H1 (cell line): ENCODE measurements at regions not wholly inside any gene's neighbourhood (a gene's known extent, or its start where the extent isn't known, plus 50 kb on each side); places are given as distances from the start of the nearest gene placed in this dataset.

Experiments
- CTCF ChIA-PET: fragments of 300-600 bp; sonication (Branson Sonifier 250); formaldehyde crosslinking; loops from one replicate; lab custom pipeline; 2021; ENCODE audit not compliant: partially characterized antibody; lab: Charles Lee
- POLR2A ChIA-PET: fragments of 300-600 bp; sonication (Branson Sonifier 250); formaldehyde crosslinking; loops from one replicate; lab custom pipeline; 2021; ENCODE audit warnings: inconsistent platforms; ENCODE audit not compliant: partially characterized antibody; lab: Charles Lee
- DNase-seq, 2 experiments: peaks; one replicate each; pipeline versions ENCODE4 v3.0.0 to v3.0.0-alpha.2; 2010 to 2022; ENCODE audit warnings: low spot score in 2 of 2, low read depth in 1 of 2, mixed read lengths in 1 of 2
- FAIRE-seq: peaks from 2 replicates; lab custom pipeline; 2011; peaks lifted over from hg19 to GRCh38; lab: Jason Lieb, UNC
- H2AFZ ChIP-seq: 2 replicates; pipeline ENCODE4 v1.8.1; 2012; ENCODE audit warnings: low read length, inconsistent platforms
- H2AK5ac ChIP-seq: 2 replicates; pipeline ENCODE4 v1.6.1; 2013; ENCODE audit warnings: low read depth, low read length
- H2BK120ac ChIP-seq: replicated peaks from 2 replicates; pipeline ENCODE3; 2013; ENCODE audit warnings: low read depth, low read length, inconsistent platforms
- H2BK12ac ChIP-seq: 2 replicates; pipeline ENCODE4 v1.6.1; 2013; ENCODE audit warnings: low read depth, low read length
- H2BK15ac ChIP-seq: 2 replicates; pipeline ENCODE4 v1.6.1; 2013; ENCODE audit warnings: low read length
- H2BK20ac ChIP-seq: 2 replicates; pipeline ENCODE4 v1.6.1; 2013; ENCODE audit warnings: low read length
- H2BK5ac ChIP-seq: 2 replicates; pipeline ENCODE4 v1.6.1; 2013; ENCODE audit warnings: low read depth, low read length
- H3K14ac ChIP-seq: 2 replicates; pipeline ENCODE4 v1.6.1; 2013; ENCODE audit warnings: inconsistent platforms; ENCODE audit not compliant: insufficient read length
- H3K18ac ChIP-seq: 2 replicates; pipeline ENCODE4 v1.6.1; 2013; ENCODE audit warnings: low read length; ENCODE audit errors: extremely low read depth
- H3K23ac ChIP-seq: 2 replicates; pipeline ENCODE4 v1.6.1; 2013; ENCODE audit warnings: inconsistent platforms; ENCODE audit not compliant: insufficient read length
- H3K23me2 ChIP-seq: 2 replicates; pipeline ENCODE4 v1.6.1; 2013; ENCODE audit warnings: low read depth, low read length
- H3K27ac ChIP-seq: 2 replicates; pipeline ENCODE4 v1.6.1; 2011; ENCODE audit warnings: low read depth, low read length, inconsistent platforms
- H3K27me3 ChIP-seq, 4 experiments: replicated peaks in 1 of 4; 1 replicate in 1 of 4; 2 replicates in 3 of 4; pipeline versions ENCODE4 v1.6.1 to v1.8.1; 2011 to 2013; ENCODE audit warnings: low read length in 3 of 4, mild to moderate bottlenecking in 3 of 4, inconsistent platforms in 2 of 4, mixed read lengths in 2 of 4, moderate library complexity in 1 of 4; ENCODE audit not compliant: control insufficient read depth in 3 of 4, insufficient read depth in 3 of 4; ENCODE audit errors: extremely low read depth in 1 of 4
- H3K36me3 ChIP-seq, 4 experiments: 2 replicates each; pipeline versions ENCODE4 v1.6.1 to v1.8.1; 2011 to 2013; ENCODE audit warnings: mild to moderate bottlenecking in 4 of 4, low read length in 3 of 4, moderate library complexity in 2 of 4, control low read depth in 1 of 4, inconsistent platforms in 1 of 4; ENCODE audit not compliant: insufficient read depth in 4 of 4, control insufficient read depth in 2 of 4
- H3K4ac ChIP-seq: replicated peaks from 2 replicates; pipeline ENCODE3; 2013; ENCODE audit warnings: low read length, low read depth, mixed read lengths, inconsistent platforms; ENCODE audit not compliant: insufficient read length
- H3K4me1 ChIP-seq, 4 experiments: replicated peaks in 1 of 4; 1 replicate in 1 of 4; 2 replicates in 3 of 4; pipeline versions ENCODE4 v1.6.1 to v1.8.1; 2011 to 2013; ENCODE audit warnings: low read length in 3 of 4, inconsistent platforms in 2 of 4, mixed read lengths in 1 of 4; ENCODE audit not compliant: insufficient read depth in 4 of 4, control insufficient read depth in 3 of 4
- H3K4me2 ChIP-seq, 2 experiments: 2 replicates each; pipeline versions ENCODE4 v1.6.1 to v1.8.1; 2011 to 2013; ENCODE audit warnings: low read depth in 2 of 2, low read length in 2 of 2, control low read depth in 1 of 2, inconsistent platforms in 1 of 2, mild to moderate bottlenecking in 1 of 2; ENCODE audit not compliant: insufficient read depth in 1 of 2
- H3K4me3 ChIP-seq, 4 experiments: fragments of 200-600, 300-600 bp in 1 of 4; sonication (generic), shearing (Covaris generic), sonication (Bioruptor Twin) in 1 of 4; 2 replicates each; pipeline versions ENCODE4 v1.5.1 to v1.8.1; 2011 to 2016; ENCODE audit warnings: low read length in 4 of 4, low read depth in 3 of 4, control low read depth in 2 of 4, inconsistent platforms in 2 of 4, mild to moderate bottlenecking in 2 of 4, mixed read lengths in 1 of 4, moderate library complexity in 1 of 4; ENCODE audit not compliant: insufficient read depth in 2 of 4; ENCODE audit errors: extremely low read depth in 1 of 4
- H3K56ac ChIP-seq: replicated peaks from 2 replicates; pipeline ENCODE3; 2013; ENCODE audit warnings: low read depth, mild to moderate bottlenecking, mixed read lengths, low read length, inconsistent platforms; ENCODE audit not compliant: insufficient read length
- H3K79me1 ChIP-seq: 2 replicates; pipeline ENCODE4 v1.6.1; 2013; ENCODE audit warnings: low read depth, low read length, control low read depth
- H3K79me2 ChIP-seq, 2 experiments: 2 replicates each; pipeline versions ENCODE4 v1.6.1 to v1.8.1; 2012 to 2013; ENCODE audit warnings: low read length in 2 of 2, mild to moderate bottlenecking in 2 of 2, inconsistent platforms in 1 of 2; ENCODE audit not compliant: insufficient read depth in 2 of 2, control insufficient read depth in 1 of 2
- H3K9ac ChIP-seq, 4 experiments: replicated peaks in 1 of 4; 1 replicate in 1 of 4; 2 replicates in 3 of 4; pipeline versions ENCODE4 v1.6.1 to v1.8.1; 2011 to 2013; ENCODE audit warnings: low read depth in 3 of 4, low read length in 3 of 4, control low read depth in 2 of 4, mild to moderate bottlenecking in 2 of 4, moderate library complexity in 2 of 4, inconsistent platforms in 1 of 4; ENCODE audit errors: extremely low read depth in 1 of 4
- H3K9me3 ChIP-seq, 2 experiments: 2 replicates each; pipeline versions ENCODE4 v1.6.1 to v1.8.1; 2012 to 2013; ENCODE audit warnings: mild to moderate bottlenecking in 2 of 2, moderate library complexity in 2 of 2, control low read depth in 1 of 2, inconsistent platforms in 1 of 2, low read depth in 1 of 2, low read length in 1 of 2, mixed read lengths in 1 of 2; ENCODE audit not compliant: insufficient read depth in 2 of 2
- H4K20me1 ChIP-seq, 2 experiments: replicated peaks in 1 of 2; 2 replicates each; pipeline versions ENCODE3 to v1.8.1; 2011 to 2013; ENCODE audit warnings: inconsistent platforms in 2 of 2, low read length in 2 of 2, mild to moderate bottlenecking in 1 of 2; ENCODE audit not compliant: insufficient read depth in 2 of 2, control insufficient read depth in 1 of 2
- H4K5ac ChIP-seq: 2 replicates; pipeline ENCODE4 v1.6.1; 2013; ENCODE audit warnings: low read length, low read depth, mixed read lengths, inconsistent platforms; ENCODE audit not compliant: insufficient read length
- H4K8ac ChIP-seq: 2 replicates; pipeline ENCODE4 v1.8.0; 2013; ENCODE audit warnings: mild to moderate bottlenecking, moderate library complexity, low read length, inconsistent platforms; ENCODE audit not compliant: insufficient read depth; ENCODE audit errors: extremely low read depth
- H4K91ac ChIP-seq: replicated peaks from 2 replicates; pipeline ENCODE3; 2013; ENCODE audit warnings: low read length, mixed read lengths, inconsistent platforms; ENCODE audit not compliant: insufficient read length
- BRCA1 ChIP-seq: IDR thresholded peaks from 2 replicates; pipeline ENCODE4 v1.6.1; 2012; ENCODE audit warnings: low read depth, low read length, improper control_type of control experiment
- JUND ChIP-seq: IDR thresholded peaks from 2 replicates; pipeline ENCODE4 v1.6.1; 2011; ENCODE audit warnings: mild to moderate bottlenecking, improper control_type of control experiment, low read length
- NANOG ChIP-seq: IDR thresholded peaks from 2 replicates; pipeline ENCODE4 v1.6.1; 2011; ENCODE audit warnings: low read length, low read depth, mild to moderate bottlenecking, inconsistent platforms; ENCODE audit not compliant: insufficient read depth, poor library complexity, severe bottlenecking
- TEAD4 ChIP-seq: IDR thresholded peaks from 2 replicates; pipeline ENCODE4 v1.6.1; 2012; ENCODE audit warnings: low read depth, low read length, inconsistent platforms, mixed read lengths
- WGBS, 2 experiments: shearing (Covaris generic) in 1 of 2; methylation state at CpG; one replicate each; pipeline versions ENCODE4 v1.1.6 to v1.1.7; 2013 to 2015; ENCODE audit warnings: low lambda C conversion rate in 2 of 2, mixed read lengths in 2 of 2, inconsistent platforms in 1 of 2, low coverage in 1 of 2, missing lambda C conversion rate in 1 of 2; ENCODE audit not compliant: insufficient replicate concordance in 2 of 2, insufficient coverage in 1 of 2, insufficient read length in 1 of 2; ENCODE audit errors: extremely low coverage in 1 of 2, missing lambda C conversion rate in 1 of 2; 5-methylcytosine and 5-hydroxymethylcytosine counted together

DNA sequence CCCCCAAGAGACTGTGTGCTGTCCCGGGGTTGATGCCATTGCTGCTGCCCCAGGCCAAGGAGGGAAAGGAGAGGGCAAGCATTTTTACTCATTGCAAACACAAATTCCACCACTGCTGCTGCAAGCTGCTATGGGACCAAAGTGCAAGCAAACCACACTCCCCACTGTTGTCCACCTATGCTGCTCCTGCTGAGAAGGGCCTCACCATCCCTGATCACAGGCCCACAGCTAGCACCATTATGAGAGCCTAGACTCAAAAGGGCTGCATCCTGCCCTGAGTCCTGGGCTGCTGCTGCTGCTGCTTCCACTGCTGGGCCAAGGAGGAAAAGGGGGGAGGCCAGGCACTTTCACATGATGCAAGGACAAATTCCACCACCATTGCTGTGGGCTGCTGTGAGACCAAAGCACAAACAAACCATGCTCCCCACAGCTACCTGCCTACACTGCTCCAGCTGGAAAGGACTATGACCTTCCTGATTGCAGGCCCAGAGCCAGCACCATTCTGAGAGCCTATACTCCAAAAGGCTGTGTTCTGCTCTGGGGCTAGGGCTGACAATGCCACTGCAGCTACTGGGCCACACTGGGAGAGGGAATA, 218.2 kb upstream of the ZCCHC13 start:
- no peaks in the 10 kb centered on the region for H3K36me3 ChIP-seq
- H3K79me1 ChIP-seq, result no peaks in the 10 kb centered on the region
- DNase-seq, result no peak
- H2BK15ac ChIP-seq, result no peak overlapping the region
- no peak overlapping the region for H2BK12ac ChIP-seq
- no peak overlapping the region for H2BK5ac ChIP-seq
- 86% methylated on average over 1 of the region's 1 CpG; no CpG with 5 or more reads in 1 of the 2 experiments for WGBS, 2 experiments
- FAIRE-seq, result no peak
- ChIA-PET CTCF (interaction anchor here (0.8 kb wide), 1 partner anchor 48 kb away, joined by 3 read pairs; no protein-coding TSS in a partner anchor), POLR2A (no interaction called here)
- no peaks in the 10 kb centered on the region for H3K23me2 ChIP-seq
- no peak overlapping the region for H3K56ac ChIP-seq
- no peaks in the 10 kb centered on the region for H3K79me2 ChIP-seq
- H3K9ac ChIP-seq, result no peak overlapping the region
- no peak overlapping the region for H2AFZ ChIP-seq
- no peak overlapping the region for H2BK20ac ChIP-seq
- no peak overlapping the region for H3K18ac ChIP-seq
- H3K27me3 ChIP-seq, result no peaks in the 10 kb centered on the region
- no peaks in the 10 kb centered on the region for H3K4me1 ChIP-seq
- H3K9me3 ChIP-seq, result peaks cover 7 to 11% of the 10 kb centered on the region in 2 experiments; a peak in 3 of 4 replicates
- H4K8ac ChIP-seq, result no peak overlapping the region
- H2BK120ac ChIP-seq, result no peak overlapping the region
- no peak overlapping the region for H3K4me3 ChIP-seq
- TF ChIP-seq NANOG (no peak), BRCA1 (no peak), TEAD4 (no peak), JUND (no peak)
- no peaks in the 10 kb centered on the region for H4K20me1 ChIP-seq
- H3K14ac ChIP-seq, result no peak overlapping the region
- H2AK5ac ChIP-seq, result no peak overlapping the region
- no peak overlapping the region for H3K27ac ChIP-seq
- no peak overlapping the region for H3K4ac ChIP-seq
- no peak overlapping the region for H3K4me2 ChIP-seq
- no peak overlapping the region for H4K91ac ChIP-seq
- no peak overlapping the region for H3K23ac ChIP-seq
- H4K5ac ChIP-seq, result no peak overlapping the region
